NB4 (cell line): ENCODE measurements at regions not wholly inside any gene's neighbourhood (a gene's known extent, or its start where the extent isn't known, plus 50 kb on each side); places are given as distances from the start of the nearest gene placed in this dataset.

Source experiments
- CTCF ChIP-seq: IDR thresholded peaks from one replicate; pipeline ENCODE4 v1.5.1; 2012; ENCODE audit warnings: low read depth, low read length
- MYC ChIP-seq: IDR thresholded peaks from 2 replicates; pipeline ENCODE4 v1.6.1; 2011; ENCODE audit warnings: low read depth, low read length
- POLR2A ChIP-seq: IDR thresholded peaks from 2 replicates; pipeline ENCODE4 v1.6.1; 2011; ENCODE audit warnings: mild to moderate bottlenecking; ENCODE audit not compliant: insufficient read length; ENCODE audit errors: extremely low read depth
- TF ChIP-seq, protein P1 (sequence below): IDR thresholded peaks from 2 replicates; pipeline ENCODE4 v1.6.1; 2011; ENCODE audit warnings: low read depth, low read length

DNA sequence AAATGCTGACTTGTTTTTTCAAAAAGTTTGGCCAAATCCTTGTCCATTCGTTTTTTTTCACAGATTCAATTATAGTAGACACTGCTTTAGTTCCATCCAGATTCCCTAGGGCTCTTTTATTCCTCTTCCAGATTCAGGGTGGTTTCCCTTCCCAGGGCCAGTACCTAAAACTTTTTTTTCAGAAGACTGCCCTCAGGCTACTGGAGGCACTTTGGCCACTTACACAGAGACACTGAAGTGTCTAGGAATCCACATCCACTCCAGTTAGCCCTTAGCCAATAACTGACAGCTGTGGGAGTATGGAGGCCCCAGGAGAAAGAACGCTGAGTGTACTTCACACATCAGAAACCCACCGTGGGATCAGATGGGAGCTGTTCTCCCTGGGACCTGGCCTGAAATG is 77.3 kb downstream of the CCDC34 start:
- no peak for TF ChIP-seq POLR2A
- TF ChIP-seq CTCF = no peak
- TF ChIP-seq, protein P1, sequence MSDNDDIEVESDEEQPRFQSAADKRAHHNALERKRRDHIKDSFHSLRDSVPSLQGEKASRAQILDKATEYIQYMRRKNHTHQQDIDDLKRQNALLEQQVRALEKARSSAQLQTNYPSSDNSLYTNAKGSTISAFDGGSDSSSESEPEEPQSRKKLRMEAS = no peak
- no peak for TF ChIP-seq MYC
